Keratinocyte (primary cell): ENCODE measurements at regions not wholly inside any gene's neighbourhood (a gene's known extent, or its start where the extent isn't known, plus 50 kb on each side); places are given as distances from the start of the nearest gene placed in this dataset.

ENCODE experiments used
- DNase-seq: peaks from one replicate; pipeline ENCODE4 v3.0.0-alpha.2; 2011; ENCODE audit warnings: low read depth, missing footprints, low spot score
- FAIRE-seq: peaks from 2 replicates; lab custom pipeline; 2011; peaks lifted over from hg19 to GRCh38; lab: Jason Lieb, UNC
- H2AFZ ChIP-seq: 2 replicates; pipeline ENCODE4 v1.6.0; 2012; ENCODE audit warnings: low read length, control low read depth, inconsistent platforms; ENCODE audit not compliant: control insufficient read depth
- H3K27ac ChIP-seq: 2 replicates; pipeline ENCODE4 v1.5.1; 2011; ENCODE audit warnings: low read length; ENCODE audit not compliant: control insufficient read depth, insufficient read depth
- H3K27me3 ChIP-seq: 3 replicates; pipeline ENCODE4 v1.6.0; 2011; ENCODE audit warnings: low read length; ENCODE audit not compliant: control insufficient read depth, insufficient read depth; ENCODE audit errors: extremely low read depth
- H3K36me3 ChIP-seq, 2 experiments: 2 replicates in 1 of 2; 3 replicates in 1 of 2; pipeline ENCODE4 v1.5.1; 2011; ENCODE audit warnings: low read length in 2 of 2, mild to moderate bottlenecking in 1 of 2; ENCODE audit not compliant: control insufficient read depth in 2 of 2, insufficient read depth in 2 of 2; ENCODE audit errors: extremely low read depth in 1 of 2
- H3K4me1 ChIP-seq: 3 replicates; pipeline ENCODE4 v1.5.1; 2011; ENCODE audit warnings: low read length; ENCODE audit not compliant: control insufficient read depth, insufficient read depth; ENCODE audit errors: extremely low read depth
- H3K4me2 ChIP-seq: 3 replicates; pipeline ENCODE4 v1.6.0; 2011; ENCODE audit warnings: low read depth, low read length; ENCODE audit not compliant: control insufficient read depth, insufficient read depth; ENCODE audit errors: extremely low read depth
- H3K4me3 ChIP-seq, 3 experiments: fragments of 200-600 bp in 1 of 3; sonication (generic) in 1 of 3; 2 replicates in 2 of 3; 3 replicates in 1 of 3; pipeline ENCODE4 v1.5.1; 2011 to 2016; ENCODE audit warnings: low read length in 3 of 3, mild to moderate bottlenecking in 3 of 3, control low read depth in 2 of 3, inconsistent platforms in 1 of 3, low read depth in 1 of 3, mixed read lengths in 1 of 3, mixed run types in 1 of 3, moderate library complexity in 1 of 3; ENCODE audit not compliant: control insufficient read depth in 2 of 3, insufficient read depth in 2 of 3; ENCODE audit errors: extremely low read depth in 1 of 3
- H3K79me2 ChIP-seq: 2 replicates; pipeline ENCODE4 v1.6.0; 2012; ENCODE audit warnings: low read length; ENCODE audit not compliant: control insufficient read depth, insufficient read depth
- H3K9ac ChIP-seq: 3 replicates; pipeline ENCODE4 v1.6.0; 2011; ENCODE audit warnings: low read length; ENCODE audit not compliant: control insufficient read depth, insufficient read depth; ENCODE audit errors: extremely low read depth
- H3K9me1 ChIP-seq: 3 replicates; pipeline ENCODE4 v1.6.0; 2011; ENCODE audit warnings: low read length; ENCODE audit not compliant: control insufficient read depth, insufficient read depth; ENCODE audit errors: extremely low read depth
- H3K9me3 ChIP-seq: 2 replicates; pipeline ENCODE4 v1.5.1; 2012; ENCODE audit warnings: low read depth, low read length; ENCODE audit not compliant: control insufficient read depth
- H4K20me1 ChIP-seq: 3 replicates; pipeline ENCODE4 v1.6.0; 2011; ENCODE audit warnings: low read length; ENCODE audit not compliant: control insufficient read depth, insufficient read depth; ENCODE audit errors: extremely low read depth
- CTCF ChIP-seq, 3 experiments: IDR thresholded peaks in 1 of 3; conservative IDR thresholded peaks in 1 of 3; optimal IDR thresholded peaks in 1 of 3; 2 replicates in 2 of 3; 3 replicates in 1 of 3; pipeline versions ENCODE3 to v1.5.1; 2011; ENCODE audit warnings: low read length in 3 of 3, mild to moderate bottlenecking in 3 of 3, moderate library complexity in 2 of 3, control low read depth in 1 of 3, inconsistent platforms in 1 of 3; ENCODE audit not compliant: insufficient read depth in 2 of 3; ENCODE audit errors: extremely low read depth in 1 of 3
- EZH2 ChIP-seq: IDR thresholded peaks from one replicate; pipeline ENCODE4 v1.6.1; 2012; ENCODE audit warnings: inconsistent platforms, mild to moderate bottlenecking, low read length, moderate library complexity
- dilution Hi-C: fragments of 300-500 bp; cut with MboI; formaldehyde crosslinking; loops from one replicate; pipeline ENCODE4 v1.7.0; 2020; ENCODE audit warnings: low sequenced_read_pairs; ENCODE audit not compliant: extremely low pct_ligation_motif_present

GRCh38 chr18:27312153-27312552, 127.0 kb upstream of the CHST9 start:
- Histone ChIP-seq H3K79me2 (no peaks in the 10 kb centered on the region), H3K9me1 (no peaks in the 10 kb centered on the region), H3K9me3 (no peaks in the 10 kb centered on the region), H3K36me3 (no peaks in the 10 kb centered on the region), H3K4me1 (no peaks in the 10 kb centered on the region), H2AFZ (no peak overlapping the region), H4K20me1 (no peaks in the 10 kb centered on the region), H3K27ac (no peak overlapping the region), H3K27me3 (no peaks in the 10 kb centered on the region), H3K9ac (no peak overlapping the region), H3K4me3 (no peak overlapping the region), H3K4me2 (no peak overlapping the region)
- TF ChIP-seq CTCF (optimal IDR thresholded peaks at IDR 0.05 in 1 of 3, IDR thresholded peaks at IDR 0.05 in 1 of 3, conservative IDR thresholded peaks at IDR 0.05 in 1 of 3; ENCODE audit: extremely low read depth in 1 of 3, insufficient read depth in 2 of 3, low read length in 3 of 3): no peak
- TF ChIP-seq EZH2: no peak
- no peak for FAIRE-seq
- DNase-seq: no peak
- dilution Hi-C loops: no loop called here

GRCh38 chr18:27311114-27311513, 126.0 kb upstream of the CHST9 start:
- DNase-seq: no peak
- Histone ChIP-seq H3K27ac (no peak overlapping the region), H3K9me3 (no peaks in the 10 kb centered on the region), H3K4me1 (no peaks in the 10 kb centered on the region), H3K27me3 (no peaks in the 10 kb centered on the region), H3K4me2 (no peak overlapping the region), H2AFZ (no peak overlapping the region), H3K9me1 (no peaks in the 10 kb centered on the region), H3K4me3 (no peak overlapping the region), H3K79me2 (no peaks in the 10 kb centered on the region), H4K20me1 (no peaks in the 10 kb centered on the region), H3K9ac (no peak overlapping the region), H3K36me3 (no peaks in the 10 kb centered on the region)
- TF ChIP-seq EZH2 (no peak), CTCF (optimal IDR thresholded peaks at IDR 0.05 in 1 of 3, IDR thresholded peaks at IDR 0.05 in 1 of 3, conservative IDR thresholded peaks at IDR 0.05 in 1 of 3; ENCODE audit: extremely low read depth in 1 of 3, insufficient read depth in 2 of 3, low read length in 3 of 3) (no peak)
- FAIRE-seq: no peak
- dilution Hi-C loops: no loop called here
